Panc1 (cell line): ENCODE measurements at regions not wholly inside any gene's neighbourhood (a gene's known extent, or its start where the extent isn't known, plus 50 kb on each side); places are given as distances from the start of the nearest gene placed in this dataset.

ENCODE experiments used
- ATAC-seq: fragments of 200-7000 bp; cut with Tn5 transposase; 2 replicates; pipeline ENCODE4 v1.9.1; 2020; ENCODE audit warnings: mild to moderate bottlenecking, moderate library complexity
- BruUV-seq: library from RNA; stranded (reverse); fragments of 400-500 nt; replicated peaks from 2 replicates; lab custom pipeline; 2021; lab: Mats Ljungman, UMichigan
- CTCF ChIA-PET: fragments of 300-600 bp; sonication (Branson Sonifier 250); formaldehyde crosslinking; loops from one replicate; lab custom pipeline; 2022; ENCODE audit warnings: antibody characterized with exemption; lab: Charles Lee
- POLR2A ChIA-PET: fragments of 300-600 bp; sonication (Branson Sonifier 250); formaldehyde crosslinking; loops from one replicate; lab custom pipeline; 2022; ENCODE audit warnings: antibody characterized with exemption; lab: Charles Lee
- DNase-seq: peaks from one replicate; pipeline ENCODE4 v3.0.0-alpha.2; 2010; ENCODE audit warnings: low read depth, low spot score
- H3K27ac ChIP-seq: 2 replicates; pipeline ENCODE4 v1.5.1; 2011; ENCODE audit warnings: mild to moderate bottlenecking, low read length, inconsistent platforms
- H3K27me3 ChIP-seq: fragments of 200-500 bp; sonication (Bioruptor generic); 2 replicates; pipeline ENCODE4 v1.6.0; 2014; ENCODE audit warnings: low read length, inconsistent platforms; ENCODE audit not compliant: control insufficient read depth, insufficient read depth
- H3K36me3 ChIP-seq: fragments of 200-500 bp; sonication (Bioruptor generic); 2 replicates; pipeline ENCODE4 v1.5.1; 2014; ENCODE audit warnings: inconsistent platforms, mild to moderate bottlenecking, low read length, moderate library complexity; ENCODE audit not compliant: control insufficient read depth, insufficient read depth
- H3K4me1 ChIP-seq: 2 replicates; pipeline ENCODE4 v1.5.1; 2011; ENCODE audit warnings: inconsistent platforms, mild to moderate bottlenecking, low read length, moderate library complexity; ENCODE audit not compliant: control insufficient read depth, insufficient read depth
- H3K4me3 ChIP-seq, 2 experiments: 2 replicates each; pipeline ENCODE4 v1.5.1; 2011 to 2012; ENCODE audit warnings: low read depth in 2 of 2, low read length in 2 of 2, mild to moderate bottlenecking in 2 of 2, inconsistent platforms in 1 of 2, moderate library complexity in 1 of 2
- H3K9me3 ChIP-seq: fragments of 200-500 bp; sonication (Bioruptor generic); 2 replicates; pipeline ENCODE4 v1.5.1; 2014; ENCODE audit warnings: low read depth, mild to moderate bottlenecking, inconsistent platforms, low read length, moderate library complexity; ENCODE audit not compliant: control insufficient read depth, insufficient read depth
- CTCF ChIP-seq: fragments of 450-650 bp; IDR thresholded peaks from 2 replicates; pipeline ENCODE4 v1.5.1; 2017; ENCODE audit warnings: mild to moderate bottlenecking
- POLR2AphosphoS5 ChIP-seq: IDR thresholded peaks from 2 replicates; pipeline ENCODE4 v1.6.1; 2012; ENCODE audit warnings: mild to moderate bottlenecking, low read depth, low read length, moderate library complexity
- REST ChIP-seq, 2 experiments: IDR thresholded peaks; 2 replicates each; pipeline ENCODE4 v1.6.1; 2011 to 2012; ENCODE audit warnings: low read depth in 2 of 2, control low read depth in 1 of 2, low read length in 1 of 2, mild to moderate bottlenecking in 1 of 2, moderate library complexity in 1 of 2; ENCODE audit not compliant: insufficient read depth in 1 of 2
- SIN3A ChIP-seq: IDR thresholded peaks from 2 replicates; pipeline ENCODE4 v1.6.1; 2012; ENCODE audit warnings: low read depth, mild to moderate bottlenecking, low read length, moderate library complexity, borderline replicate concordance; ENCODE audit not compliant: insufficient read depth
- TCF7L2 ChIP-seq: IDR thresholded peaks from 2 replicates; pipeline ENCODE4 v1.6.1; 2011; ENCODE audit warnings: mild to moderate bottlenecking, low read depth, low read length, inconsistent platforms
- in situ Hi-C: cut with HindIII; loops from 2 replicates; pipeline ENCODE4 v1.10.0; 2016; ENCODE audit warnings: low sequenced_read_pairs, low pct_unique_long_range_greater_than_20kb
- intact Hi-C: fragments of 100-400 bp; cut with micrococcal nuclease; formaldehyde crosslinking; loops from one replicate; pipeline ENCODE4 v1.10.0; 2022; ENCODE audit not compliant: unreplicated experiment

GRCh38 chr5:114658194-114658593 lies 296.3 kb downstream of the KCNN2 start:
- H3K4me3 ChIP-seq, result no peak overlapping the region
- ChIA-PET POLR2A (interaction anchor here (0.6 kb wide), 1 partner anchor 91 kb away, joined by 3 read pairs; no protein-coding TSS in a partner anchor), CTCF (no interaction called here)
- no peaks in the 10 kb centered on the region for H3K36me3 ChIP-seq
- no peak for ATAC-seq
- no TSS peak for BruUV-seq
- no peaks in the 10 kb centered on the region for H3K4me1 ChIP-seq
- no peaks in the 10 kb centered on the region for H3K27me3 ChIP-seq
- no peak for TF ChIP-seq CTCF
- no peak for TF ChIP-seq TCF7L2
- TF ChIP-seq POLR2AphosphoS5, result no peak
- no peak for TF ChIP-seq REST (IDR thresholded peaks at IDR 0.05; ENCODE audit: insufficient read depth in 1 of 2, low read depth in 2 of 2, low read length in 1 of 2)
- no peak for TF ChIP-seq SIN3A
- no peak for DNase-seq
- intact Hi-C loops (no loop called here), in situ Hi-C loops (no loop called here)
- no peak overlapping the region for H3K27ac ChIP-seq
- no peaks in the 10 kb centered on the region for H3K9me3 ChIP-seq

GRCh38 chr5:114657342-114658130 lies 295.7 kb downstream of the KCNN2 start:
- POLR2A ChIA-PET, result interaction anchor here (0.6 kb wide), 1 partner anchor 91 kb away, joined by 3 read pairs; no protein-coding TSS in a partner anchor
- intact Hi-C loops, result no loop called here
- no peaks in the 10 kb centered on the region for H3K36me3 ChIP-seq
- in situ Hi-C loops, result no loop called here
- H3K4me3 ChIP-seq, result no peak overlapping the region
- H3K27ac ChIP-seq, result no peak overlapping the region
- DNase-seq, result no peak
- H3K4me1 ChIP-seq, result no peaks in the 10 kb centered on the region
- no peak for TF ChIP-seq TCF7L2
- no peak for TF ChIP-seq SIN3A
- no peak for TF ChIP-seq REST (IDR thresholded peaks at IDR 0.05; ENCODE audit: insufficient read depth in 1 of 2, low read depth in 2 of 2, low read length in 1 of 2)
- no peak for TF ChIP-seq POLR2AphosphoS5
- TF ChIP-seq CTCF, result no peak
- H3K27me3 ChIP-seq, result no peaks in the 10 kb centered on the region
- no peak for ATAC-seq
- no peaks in the 10 kb centered on the region for H3K9me3 ChIP-seq
- CTCF ChIA-PET, result no interaction called here
- no TSS peak for BruUV-seq
